BLaER1 treated with 17β-estradiol and CSF1 and Interleukin-3, amounts not matched to agents 10 nM and 100 nM (cell line): ENCODE measurements at regions not wholly inside any gene's neighbourhood (a gene's known extent, or its start where the extent isn't known, plus 50 kb on each side); places are given as distances from the start of the nearest gene placed in this dataset.

Experiments
- H3K27ac ChIP-seq, 11 experiments: shearing (Covaris generic); formaldehyde crosslinking; 2 replicates each; pipeline ENCODE4 v1.8.1; 2022
- H3K27me3 ChIP-seq, 11 experiments: shearing (Covaris generic); formaldehyde crosslinking; 2 replicates each; pipeline ENCODE4 v1.8.1; 2022
- H3K36me3 ChIP-seq, 11 experiments: shearing (Covaris generic); formaldehyde crosslinking; 2 replicates each; pipeline ENCODE4 v1.8.1; 2022
- H3K4me1 ChIP-seq, 10 experiments: shearing (Covaris generic); formaldehyde crosslinking; 2 replicates each; pipeline ENCODE4 v1.8.1; 2022
- H3K4me2 ChIP-seq, 11 experiments: shearing (Covaris generic); formaldehyde crosslinking; 2 replicates each; pipeline ENCODE4 v1.8.1; 2022
- H3K4me3 ChIP-seq, 10 experiments: shearing (Covaris generic); formaldehyde crosslinking; 2 replicates each; pipeline ENCODE4 v1.8.1; 2022
- H3K9ac ChIP-seq, 11 experiments: shearing (Covaris generic); formaldehyde crosslinking; 2 replicates each; pipeline ENCODE4 v1.8.1; 2022
- H3K9me3 ChIP-seq, 11 experiments: shearing (Covaris generic); formaldehyde crosslinking; replicated peaks in 1 of 11; 2 replicates each; pipeline ENCODE4 v1.8.1; 2022
- H4K20me1 ChIP-seq, 11 experiments: shearing (Covaris generic); formaldehyde crosslinking; 2 replicates each; pipeline ENCODE4 v1.8.1; 2022
- Cebpa-rat ChIP-seq, 11 experiments: shearing (Covaris generic); IDR thresholded peaks; 2 replicates each; pipeline ENCODE4 v1.8.1; 2022

DNA sequence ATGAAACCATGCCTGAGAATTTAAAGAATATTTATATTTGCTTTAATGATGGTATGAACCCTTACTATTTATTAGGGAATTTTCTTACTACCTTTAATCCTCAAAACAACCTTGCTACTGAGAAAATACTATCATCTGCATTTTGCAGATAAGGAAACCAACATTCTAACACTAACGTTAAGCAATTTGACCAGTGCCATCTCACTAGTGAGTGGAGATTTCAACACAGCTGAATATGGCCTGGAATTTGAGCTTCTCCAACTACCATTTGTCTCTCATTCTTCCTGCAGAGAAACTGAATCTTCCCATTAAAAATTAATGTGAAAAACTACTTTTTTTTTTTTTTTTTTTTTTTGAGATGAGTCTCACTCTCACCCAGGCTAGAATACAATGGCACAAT, 380.9 kb upstream of the SMIM31 start:
- no peaks in the 10 kb centered on the region for H3K9me3 ChIP-seq
- H3K4me1 ChIP-seq: no peaks in the 10 kb centered on the region
- no peaks in the 10 kb centered on the region for H3K27me3 ChIP-seq
- H3K27ac ChIP-seq: no peak overlapping the region
- no peaks in the 10 kb centered on the region for H3K36me3 ChIP-seq
- H3K4me3 ChIP-seq: no peak overlapping the region
- no peak overlapping the region for H3K4me2 ChIP-seq
- no peak for TF ChIP-seq Cebpa-rat (IDR thresholded peaks at IDR 0.05)
- H3K9ac ChIP-seq: no peak overlapping the region
- H4K20me1 ChIP-seq: no peaks in the 10 kb centered on the region

DNA sequence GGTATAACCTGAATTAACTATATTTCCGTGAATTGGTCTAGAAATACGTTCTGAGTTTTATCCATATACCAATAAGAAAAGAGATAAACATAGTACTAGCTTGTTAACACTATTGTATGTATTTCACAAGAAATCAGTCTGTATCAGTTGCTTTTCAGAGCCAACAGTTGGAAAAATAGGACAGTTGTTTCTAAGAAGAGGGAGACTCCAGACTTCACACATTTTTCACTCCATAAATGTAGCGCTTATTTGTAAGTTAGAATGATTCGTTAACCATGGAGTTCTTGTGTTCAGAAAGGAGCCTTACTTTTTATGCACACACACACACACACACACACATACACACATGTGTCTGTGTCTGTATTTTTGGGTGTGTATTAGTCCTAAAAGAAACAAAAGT, 376.7 kb upstream of the SMIM31 start:
- H3K36me3 ChIP-seq: no peaks in the 10 kb centered on the region
- H3K4me2 ChIP-seq: no peak overlapping the region
- H3K9me3 ChIP-seq: no peaks in the 10 kb centered on the region
- no peak overlapping the region for H3K9ac ChIP-seq
- no peaks in the 10 kb centered on the region for H3K4me1 ChIP-seq
- no peak for TF ChIP-seq Cebpa-rat (IDR thresholded peaks at IDR 0.05)
- no peak overlapping the region for H3K4me3 ChIP-seq
- no peak overlapping the region for H3K27ac ChIP-seq
- peaks cover 0 to 2% (median 0%) of the 10 kb centered on the region in 11 experiments; a peak in 6 of 22 replicates for H3K27me3 ChIP-seq
- H4K20me1 ChIP-seq: no peaks in the 10 kb centered on the region

DNA sequence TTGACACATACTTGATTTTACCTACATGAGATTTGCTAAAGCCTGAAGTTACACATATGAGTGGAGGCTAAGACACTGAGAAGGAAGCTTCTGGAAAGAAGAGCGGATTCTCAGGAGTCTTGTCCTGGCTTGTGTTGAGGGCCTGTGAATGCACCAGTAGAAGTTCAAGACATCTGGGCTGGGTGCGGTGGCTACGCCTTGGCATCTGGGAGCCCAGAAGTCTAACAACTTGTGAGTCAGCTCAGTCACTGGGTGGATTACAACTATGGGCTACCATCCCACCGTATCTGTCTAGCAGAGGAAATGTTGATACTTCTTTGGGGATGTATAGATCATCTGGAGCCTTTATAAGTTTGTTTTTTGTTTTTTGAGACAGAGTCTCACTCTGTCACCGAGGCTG, 375.6 kb upstream of the SMIM31 start:
- Histone ChIP-seq H3K4me2 (no peak overlapping the region), H3K9ac (no peak overlapping the region), H3K27me3 (peaks cover 10 to 13% (median 11%) of the 10 kb centered on the region in 11 experiments), H4K20me1 (no peaks in the 10 kb centered on the region), H3K27ac (no peak overlapping the region), H3K4me1 (no peaks in the 10 kb centered on the region), H3K36me3 (no peaks in the 10 kb centered on the region), H3K4me3 (no peak overlapping the region), H3K9me3 (peaks cover 7 to 10% (median 9%) of the 10 kb centered on the region in 11 experiments)
- no peak for TF ChIP-seq Cebpa-rat (IDR thresholded peaks at IDR 0.05)

DNA sequence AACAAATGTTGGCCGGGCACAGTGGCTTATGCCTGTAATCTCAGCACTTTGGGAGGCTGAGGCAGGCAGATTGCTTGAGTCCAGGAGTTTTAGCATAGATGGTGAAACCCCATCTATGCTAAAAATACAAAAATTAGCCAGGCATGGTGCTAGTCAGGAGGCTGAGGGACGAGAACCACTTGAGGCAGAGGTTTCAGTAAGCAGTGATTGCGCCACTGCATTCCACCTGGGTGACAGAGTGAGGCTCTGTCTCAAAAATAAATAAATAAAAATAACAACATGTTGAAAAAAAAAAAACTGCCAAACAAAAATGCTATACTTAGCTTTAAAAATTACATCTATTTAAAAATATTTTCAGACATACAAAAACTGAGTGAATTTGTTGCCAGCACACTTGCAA, 374.2 kb upstream of the SMIM31 start:
- Histone ChIP-seq H3K36me3 (no peaks in the 10 kb centered on the region), H3K27me3 (peaks cover 20 to 25% (median 23%) of the 10 kb centered on the region in 11 experiments), H3K9me3 (peaks cover 12 to 21% (median 15%) of the 10 kb centered on the region in 11 experiments), H3K4me3 (no peak overlapping the region), H3K27ac (no peak overlapping the region), H4K20me1 (no peaks in the 10 kb centered on the region), H3K9ac (no peak overlapping the region), H3K4me1 (no peaks in the 10 kb centered on the region), H3K4me2 (no peak overlapping the region)
- no peak for TF ChIP-seq Cebpa-rat (IDR thresholded peaks at IDR 0.05)

DNA sequence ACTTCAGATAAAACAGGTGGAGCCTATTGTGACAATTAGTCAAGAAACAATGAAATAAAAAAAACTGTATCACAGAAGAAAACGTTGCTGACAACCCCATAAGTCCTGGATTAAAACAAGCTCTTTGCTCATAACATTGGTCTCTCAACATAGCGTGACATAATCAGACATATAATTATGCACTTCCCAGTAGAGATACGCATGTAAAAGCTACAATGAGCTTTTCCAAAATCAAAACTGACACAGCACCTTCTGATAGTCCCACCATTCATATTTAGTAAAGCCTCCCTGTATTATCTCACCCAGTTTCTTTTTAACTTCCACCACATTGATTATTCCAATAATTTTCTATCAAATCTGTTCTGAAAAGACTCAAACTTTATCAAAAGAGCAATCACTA, 372.1 kb upstream of the SMIM31 start:
- Histone ChIP-seq H3K27ac (no peak overlapping the region), H3K4me2 (no peak overlapping the region), H3K9me3 (peaks cover 12 to 21% (median 15%) of the 10 kb centered on the region in 11 experiments), H3K27me3 (peaks cover 20 to 28% (median 23%) of the 10 kb centered on the region in 11 experiments), H4K20me1 (no peaks in the 10 kb centered on the region), H3K9ac (no peak overlapping the region), H3K4me3 (no peak overlapping the region), H3K4me1 (no peaks in the 10 kb centered on the region), H3K36me3 (no peaks in the 10 kb centered on the region)
- TF ChIP-seq Cebpa-rat (IDR thresholded peaks at IDR 0.05): no peak

DNA sequence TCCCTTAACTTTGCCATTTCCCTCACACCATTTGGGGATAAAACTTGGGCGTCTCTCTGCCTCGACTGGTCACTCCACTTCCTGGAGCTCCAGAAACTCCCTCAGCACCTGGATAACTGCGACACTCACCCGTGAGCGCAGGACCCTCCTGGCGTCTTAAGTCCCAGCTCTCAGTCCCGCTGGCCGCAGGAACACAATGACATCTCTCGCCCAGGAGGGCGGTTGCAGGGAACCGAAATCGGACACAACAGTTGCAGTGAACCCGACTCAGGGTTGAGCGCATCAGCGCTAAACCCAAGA, 370.9 kb upstream of the SMIM31 start:
- no peaks in the 10 kb centered on the region for H3K36me3 ChIP-seq
- no peak for TF ChIP-seq Cebpa-rat (IDR thresholded peaks at IDR 0.05)
- no peak overlapping the region for H3K9ac ChIP-seq
- no peak overlapping the region for H3K27ac ChIP-seq
- H3K4me3 ChIP-seq: no peak overlapping the region
- no peak overlapping the region for H3K4me2 ChIP-seq
- H3K9me3 ChIP-seq: peaks cover 12 to 21% (median 15%) of the 10 kb centered on the region in 11 experiments
- H4K20me1 ChIP-seq: no peaks in the 10 kb centered on the region
- peaks cover 20 to 28% (median 23%) of the 10 kb centered on the region in 11 experiments for H3K27me3 ChIP-seq
- no peaks in the 10 kb centered on the region for H3K4me1 ChIP-seq

DNA sequence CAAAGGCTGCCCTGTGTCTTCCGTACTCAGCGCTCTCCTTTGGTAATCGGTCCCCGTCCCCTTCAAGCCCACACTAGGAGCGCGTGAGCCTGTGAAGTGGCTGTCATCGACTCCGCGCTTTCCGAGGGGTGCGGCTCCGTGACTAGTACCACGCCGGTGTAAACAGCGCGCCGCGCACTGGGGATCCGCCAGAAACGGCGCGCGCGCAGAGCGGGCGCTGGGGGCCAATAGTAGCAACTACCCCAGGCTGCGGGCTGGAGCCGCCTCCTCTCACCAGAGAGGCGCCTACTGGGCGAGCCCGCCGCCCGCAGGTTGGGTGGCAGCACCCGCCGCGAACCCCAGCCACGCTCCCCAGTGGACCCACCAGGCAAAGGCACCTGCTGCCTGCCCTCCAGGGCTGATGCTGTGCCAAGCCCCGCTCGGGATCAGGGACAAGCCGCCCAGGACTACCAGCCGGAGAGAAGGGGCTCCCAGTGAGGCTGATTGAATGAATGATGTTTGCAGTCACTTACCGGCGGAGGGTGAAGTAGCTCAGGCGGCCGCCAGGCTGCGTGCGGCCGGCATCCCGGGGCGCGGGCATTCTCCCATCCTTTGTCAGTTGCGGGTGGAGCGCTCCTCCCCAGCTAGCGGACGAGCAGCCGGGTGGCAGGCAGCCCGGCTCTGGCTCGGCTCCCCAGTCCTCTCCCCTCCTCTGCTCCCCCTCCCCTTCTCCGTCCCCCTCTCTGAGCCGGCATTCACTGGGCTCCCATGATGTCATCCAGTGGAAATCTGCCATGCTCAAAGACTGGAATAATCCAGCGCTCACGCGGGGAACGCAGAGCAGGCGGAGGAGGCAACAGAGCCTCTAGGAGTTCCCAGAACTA, 370.3 kb upstream of the SMIM31 start:
- TF ChIP-seq Cebpa-rat (IDR thresholded peaks at IDR 0.05): no peak
- Histone ChIP-seq H3K4me2 (no peak overlapping the region), H3K9ac (no peak overlapping the region), H4K20me1 (no peaks in the 10 kb centered on the region), H3K36me3 (no peaks in the 10 kb centered on the region), H3K27ac (no peak overlapping the region), H3K4me3 (no peak overlapping the region), H3K27me3 (peaks cover 20 to 28% (median 23%) of the 10 kb centered on the region in 11 experiments), H3K9me3 (peaks cover 12 to 21% (median 15%) of the 10 kb centered on the region in 11 experiments), H3K4me1 (no peaks in the 10 kb centered on the region)

DNA sequence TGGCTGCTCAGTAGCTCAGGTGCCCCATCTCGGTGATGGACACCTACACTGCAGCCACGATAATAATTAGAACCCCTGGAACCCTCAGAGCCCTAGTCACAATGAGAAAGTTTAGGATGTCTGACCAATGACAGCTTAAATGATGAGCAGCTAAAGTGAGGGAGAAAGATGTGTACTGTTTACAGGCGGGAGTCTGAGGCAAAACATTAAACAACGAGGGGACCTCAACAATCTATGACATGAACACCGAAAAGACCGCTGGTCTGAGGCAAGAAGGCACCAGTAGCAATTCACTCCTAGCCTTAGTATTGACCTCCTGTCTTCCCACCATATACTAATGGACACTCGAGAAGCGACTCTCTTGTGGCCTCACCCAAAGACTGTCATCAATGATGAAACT, 369.5 kb upstream of the SMIM31 start:
- H3K4me1 ChIP-seq: no peaks in the 10 kb centered on the region
- H3K4me2 ChIP-seq: no peak overlapping the region
- peaks cover 12 to 21% (median 15%) of the 10 kb centered on the region in 11 experiments for H3K9me3 ChIP-seq
- no peak overlapping the region for H3K9ac ChIP-seq
- TF ChIP-seq Cebpa-rat (IDR thresholded peaks at IDR 0.05): no peak
- H3K27me3 ChIP-seq: peaks cover 20 to 28% (median 23%) of the 10 kb centered on the region in 11 experiments
- H3K36me3 ChIP-seq: no peaks in the 10 kb centered on the region
- no peak overlapping the region for H3K27ac ChIP-seq
- H4K20me1 ChIP-seq: no peaks in the 10 kb centered on the region
- no peak overlapping the region for H3K4me3 ChIP-seq

DNA sequence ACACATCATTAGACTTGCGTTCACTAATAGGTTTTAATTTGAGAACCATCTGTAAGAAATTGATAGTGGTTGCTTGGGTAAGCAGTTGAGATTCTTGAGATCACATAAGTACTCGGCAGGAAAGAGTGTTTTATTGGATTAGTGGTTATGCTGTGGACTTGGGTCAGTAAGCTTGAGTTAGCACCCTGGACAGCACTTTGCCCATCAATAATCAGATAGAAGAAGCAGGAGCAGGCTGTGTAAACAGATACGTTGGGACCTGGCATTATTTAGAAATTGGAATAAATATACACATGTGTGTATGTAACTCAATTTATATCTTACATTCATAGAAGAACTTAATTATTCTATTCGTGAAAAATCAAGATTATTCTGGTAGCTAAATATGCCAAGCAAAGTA, 357.5 kb upstream of the SMIM31 start:
- H3K27ac ChIP-seq: no peak overlapping the region

DNA sequence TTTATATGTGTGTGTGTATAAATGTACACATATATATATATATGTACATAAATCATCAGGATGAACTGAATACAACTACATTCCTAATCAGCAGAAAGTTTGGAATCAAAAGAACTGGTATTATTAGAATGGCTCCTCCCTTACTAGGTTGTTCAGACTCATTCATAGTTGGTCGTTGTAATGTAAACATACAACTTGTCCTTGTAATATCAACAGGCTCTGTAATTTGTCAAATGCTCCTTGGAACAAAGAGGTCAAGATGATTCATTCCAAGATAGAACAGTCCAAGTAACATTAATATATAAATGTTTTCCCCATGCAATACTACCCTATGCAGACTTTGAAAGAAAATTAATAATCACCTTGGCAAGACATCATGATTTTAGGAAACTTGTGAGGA, 351.4 kb upstream of the SMIM31 start:
- Histone ChIP-seq H3K27me3 (no peaks in the 10 kb centered on the region), H3K36me3 (no peaks in the 10 kb centered on the region), H4K20me1 (no peaks in the 10 kb centered on the region), H3K4me3 (no peak overlapping the region), H3K4me1 (no peaks in the 10 kb centered on the region), H3K9me3 (no peaks in the 10 kb centered on the region), H3K9ac (no peak overlapping the region), H3K4me2 (no peak overlapping the region), H3K27ac (no peak overlapping the region)
- TF ChIP-seq Cebpa-rat (IDR thresholded peaks at IDR 0.05): no peak

More for the DNA sequence above, 357.5 kb upstream of the SMIM31 start:
- Histone ChIP-seq H3K9ac (no peak overlapping the region), H3K27me3 (no peaks in the 10 kb centered on the region), H3K36me3 (no peaks in the 10 kb centered on the region), H3K4me1 (no peaks in the 10 kb centered on the region), H3K4me3 (no peak overlapping the region), H4K20me1 (no peaks in the 10 kb centered on the region), H3K9me3 (no peaks in the 10 kb centered on the region), H3K4me2 (no peak overlapping the region)
- TF ChIP-seq Cebpa-rat (IDR thresholded peaks at IDR 0.05): no peak
